ENCODE measurements at regions not wholly inside any gene's neighbourhood (a gene's known extent, or its start where the extent isn't known, plus 50 kb on each side); places are given as distances from the start of the nearest gene placed in this dataset.

- Histone ChIP-seq H3K36me3 (ENCODE audit: control insufficient read depth, insufficient read depth, low read length) (no peaks in the 10 kb centered on the region), H3K4me3 (ENCODE audit: low read depth, low read length) (no peak overlapping the region), H3K27me3 (ENCODE audit: control insufficient read depth, insufficient read depth, low read length) (no peaks in the 10 kb centered on the region)
- no peak for TF ChIP-seq CTCF (IDR thresholded peaks at IDR 0.05; ENCODE audit: insufficient read depth, low read length, severe bottlenecking)
- FAIRE-seq (no peak), DNase-seq (ENCODE audit: low read depth) (no peak)
These were observed 207.7 kb downstream of the LYPLAL1 start for GRCh38 chr1:219381396-219381795.

DNA sequence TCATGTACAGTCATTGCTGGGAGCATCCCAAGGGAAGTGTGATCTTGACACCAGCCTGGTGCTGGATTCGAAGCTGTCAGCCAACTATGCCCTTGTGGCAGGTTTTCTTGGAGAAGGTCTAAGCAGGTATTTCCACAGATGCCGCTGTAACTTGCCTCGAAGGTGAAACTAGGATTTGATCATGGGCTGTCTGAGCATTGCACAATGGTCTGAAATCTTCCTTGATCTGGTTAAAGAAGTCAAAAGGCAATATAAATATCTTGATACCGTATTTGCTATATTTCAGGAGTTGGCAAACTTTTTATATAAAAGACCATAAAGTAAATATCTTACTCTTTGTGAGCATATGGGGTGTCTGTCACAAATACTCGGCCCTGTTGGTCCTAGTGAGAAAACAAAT is 206.8 kb downstream of the LYPLAL1 start:
- no peak for TF ChIP-seq CTCF (IDR thresholded peaks at IDR 0.05; ENCODE audit: insufficient read depth, low read length, severe bottlenecking)
- FAIRE-seq, result no peak
- no peaks in the 10 kb centered on the region for H3K36me3 ChIP-seq (ENCODE audit: control insufficient read depth, insufficient read depth, low read length)
- no peaks in the 10 kb centered on the region for H3K27me3 ChIP-seq (ENCODE audit: control insufficient read depth, insufficient read depth, low read length)
- no peak for DNase-seq (ENCODE audit: low read depth)
- H3K4me3 ChIP-seq (ENCODE audit: low read depth, low read length), result no peak overlapping the region

DNA sequence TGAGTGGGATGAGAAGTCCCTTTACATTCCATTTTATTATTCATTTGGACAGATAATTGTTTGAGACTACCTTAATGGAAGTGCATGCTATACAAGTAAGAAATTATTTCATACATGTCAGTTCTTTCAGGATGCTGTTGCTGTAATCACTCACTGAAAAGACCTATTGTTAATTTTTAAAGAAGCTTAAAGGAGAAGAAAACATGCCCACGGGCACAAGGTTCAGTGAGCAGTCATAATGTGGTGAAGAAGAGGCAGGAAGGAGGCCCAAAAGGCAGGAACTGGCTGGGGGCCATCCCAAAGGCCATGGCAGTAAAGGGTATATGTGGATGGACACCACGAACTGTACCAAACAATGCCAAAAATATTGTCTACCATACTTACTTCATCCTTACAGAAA is 206.0 kb downstream of the LYPLAL1 start:
- DNase-seq (ENCODE audit: low read depth) (no peak), FAIRE-seq (no peak)
- no peak overlapping the region for H3K4me3 ChIP-seq (ENCODE audit: low read depth, low read length)
- H3K36me3 ChIP-seq (ENCODE audit: control insufficient read depth, insufficient read depth, low read length), result no peaks in the 10 kb centered on the region
- no peaks in the 10 kb centered on the region for H3K27me3 ChIP-seq (ENCODE audit: control insufficient read depth, insufficient read depth, low read length)
- TF ChIP-seq CTCF (IDR thresholded peaks at IDR 0.05; ENCODE audit: insufficient read depth, low read length, severe bottlenecking), result no peak

- TF ChIP-seq CTCF (IDR thresholded peaks at IDR 0.05; ENCODE audit: insufficient read depth, low read length, severe bottlenecking), result no peak
- FAIRE-seq (no peak), DNase-seq (ENCODE audit: low read depth) (no peak)
- Histone ChIP-seq H3K36me3 (ENCODE audit: control insufficient read depth, insufficient read depth, low read length) (no peaks in the 10 kb centered on the region), H3K27me3 (ENCODE audit: control insufficient read depth, insufficient read depth, low read length) (no peaks in the 10 kb centered on the region), H3K4me3 (ENCODE audit: low read depth, low read length) (no peak overlapping the region)
These were observed 201.0 kb downstream of the LYPLAL1 start for GRCh38 chr1:219374636-219375035.

DNA sequence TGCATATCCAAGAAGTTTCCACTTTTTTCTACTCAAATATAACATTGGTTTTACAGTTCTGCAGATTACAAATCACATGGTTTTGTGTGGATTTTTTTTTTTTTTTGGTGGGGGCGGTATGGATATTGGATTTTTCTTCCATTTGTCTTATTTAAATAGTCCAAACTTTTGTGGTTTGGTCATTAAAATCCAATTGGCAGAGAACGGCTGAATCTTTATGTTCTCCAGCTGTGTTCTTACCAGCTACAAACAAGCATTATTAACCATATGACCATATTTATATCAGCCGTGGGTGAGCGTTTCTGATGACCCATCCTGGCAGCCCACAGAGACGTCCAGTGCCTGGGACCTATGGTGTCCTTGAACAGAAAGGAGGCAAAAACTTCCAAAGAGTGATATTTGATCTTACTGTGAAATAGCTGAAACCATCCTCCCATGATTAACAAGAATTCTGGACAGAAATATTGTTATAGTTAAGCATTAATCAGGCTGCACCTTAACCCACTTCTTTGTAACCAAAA is 200.4 kb downstream of the LYPLAL1 start:
- Histone ChIP-seq H3K36me3 (ENCODE audit: control insufficient read depth, insufficient read depth, low read length) (no peaks in the 10 kb centered on the region), H3K27me3 (ENCODE audit: control insufficient read depth, insufficient read depth, low read length) (no peaks in the 10 kb centered on the region), H3K4me3 (ENCODE audit: low read depth, low read length) (no peak overlapping the region)
- FAIRE-seq, result no peak
- DNase-seq (ENCODE audit: low read depth), result no peak
- no peak for TF ChIP-seq CTCF (IDR thresholded peaks at IDR 0.05; ENCODE audit: insufficient read depth, low read length, severe bottlenecking)

- FAIRE-seq, result no peak
- no peaks in the 10 kb centered on the region for H3K36me3 ChIP-seq (ENCODE audit: control insufficient read depth, insufficient read depth, low read length)
These were observed 199.9 kb downstream of the LYPLAL1 start for GRCh38 chr1:219373616-219373935.

More at GRCh38 chr1:219373616-219373935, 199.9 kb downstream of the LYPLAL1 start:
- no peak for TF ChIP-seq CTCF (IDR thresholded peaks at IDR 0.05; ENCODE audit: insufficient read depth, low read length, severe bottlenecking)
- no peak for DNase-seq (ENCODE audit: low read depth)
- Histone ChIP-seq H3K27me3 (ENCODE audit: control insufficient read depth, insufficient read depth, low read length) (no peaks in the 10 kb centered on the region), H3K4me3 (ENCODE audit: low read depth, low read length) (no peak overlapping the region)
